M059J (cell line): ENCODE measurements at regions not wholly inside any gene's neighbourhood (a gene's known extent, or its start where the extent isn't known, plus 50 kb on each side); places are given as distances from the start of the nearest gene placed in this dataset.
"Not testable (repeated sequence)": the region's sequence is repeated elsewhere in the genome, so short reads cannot be mapped to it uniquely, and the experiment has no call there.

Experiments
- DNase-seq: peaks from one replicate; pipeline ENCODE4 v3.0.0-alpha.2; 2012; ENCODE audit warnings: low read depth

- not testable (repeated sequence) for DNase-seq
Measured at GRCh38 chr1:144516172-144516571, 54.7 kb upstream of the NBPF15 start.

- DNase-seq, result not testable (repeated sequence)
Measured at GRCh38 chr1:144516906-144517305, 55.4 kb upstream of the NBPF15 start.

- not testable (repeated sequence) for DNase-seq
Measured at GRCh38 chr1:144518439-144518838, 57.0 kb upstream of the NBPF15 start.

GRCh38 chr1:144519528-144520189 lies 58.2 kb upstream of the NBPF15 start:
- DNase-seq, result peak; percentile 22

- peak; percentile 71 for DNase-seq
Measured at GRCh38 chr1:144523661-144524407, 62.4 kb upstream of the NBPF15 start.

GRCh38 chr1:144532156-144532607 lies 60.5 kb upstream of the PPIAL4F start:
- DNase-seq, result not testable (repeated sequence)

DNA sequence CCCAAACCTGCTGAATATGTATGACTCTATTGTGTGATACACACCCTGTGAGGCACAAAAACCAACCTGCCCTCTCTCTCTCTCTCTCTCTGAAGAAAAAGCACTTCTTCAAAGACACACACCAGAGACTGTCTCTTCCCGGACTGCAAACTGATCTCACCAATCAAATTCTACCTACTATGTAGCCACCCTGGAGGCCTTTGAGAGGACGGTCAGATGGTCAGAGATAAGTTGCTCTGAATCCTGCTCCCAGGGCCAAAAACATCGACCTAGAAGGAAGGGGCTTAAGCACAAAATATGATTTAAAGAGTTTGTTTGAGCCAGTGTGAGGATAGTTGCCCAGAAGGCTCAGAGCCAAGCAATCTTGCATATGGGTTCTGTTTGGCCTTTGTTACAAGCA lies 59.2 kb upstream of the PPIAL4F start:
- not testable (repeated sequence) for DNase-seq

DNA sequence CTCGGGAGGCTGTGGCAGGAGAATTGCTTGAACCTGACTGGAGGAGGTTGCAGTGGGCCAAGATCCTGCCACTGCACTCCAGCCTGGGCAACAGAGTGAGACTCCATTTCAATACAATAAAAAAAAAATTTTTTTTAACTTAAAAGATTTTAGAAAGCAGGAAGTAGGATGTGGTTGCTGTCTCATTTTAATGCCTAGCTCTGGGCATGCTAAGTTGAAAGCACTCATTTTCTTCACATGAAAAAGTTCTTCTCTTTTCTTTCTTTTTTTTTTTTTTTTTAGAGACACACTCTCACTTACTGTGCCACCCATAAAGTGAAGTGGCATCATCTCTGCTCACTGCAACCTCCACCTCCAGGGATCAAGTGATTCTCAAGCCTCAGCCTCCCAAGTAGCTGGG lies 58.4 kb upstream of the PPIAL4F start:
- not testable (repeated sequence) for DNase-seq

DNA sequence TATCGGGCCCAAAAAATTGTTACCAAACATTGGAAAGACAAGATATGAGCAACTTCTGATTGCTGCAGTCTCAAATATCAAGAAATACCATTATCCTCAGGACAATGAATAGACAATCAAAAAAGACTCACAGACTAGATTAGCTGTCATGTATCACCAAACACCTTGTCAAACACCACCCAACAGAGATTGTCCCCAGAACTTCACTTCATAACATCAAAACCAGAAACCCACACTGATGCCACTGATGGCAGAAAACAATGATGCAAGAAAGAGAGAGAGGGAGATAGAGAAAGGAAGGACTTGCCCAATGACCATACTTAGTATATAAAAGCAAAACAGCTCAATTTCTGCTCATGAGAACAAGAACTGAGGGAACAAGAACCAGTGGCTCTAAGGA lies 56.0 kb upstream of the PPIAL4F start:
- DNase-seq, result not testable (repeated sequence)

DNA sequence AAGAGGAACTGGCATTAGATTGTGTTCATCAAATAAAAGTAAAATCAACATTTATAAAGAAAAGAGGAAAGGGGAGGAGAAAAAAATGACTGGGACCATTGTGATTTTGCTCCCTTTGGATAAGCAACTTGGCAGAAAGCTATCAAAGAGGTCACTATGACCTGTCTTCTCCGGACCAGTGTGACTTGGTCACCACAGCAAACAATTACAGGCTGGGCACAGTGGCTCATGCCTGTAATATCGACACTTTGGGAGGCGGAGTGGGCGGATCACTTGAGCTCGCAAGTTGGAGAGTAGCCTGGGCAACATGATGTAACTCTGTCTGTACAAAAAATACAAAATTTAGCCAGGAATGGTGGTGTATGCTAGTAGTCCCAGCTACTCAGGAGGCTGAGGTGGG lies 55.5 kb upstream of the PPIAL4F start:
- not testable (repeated sequence) for DNase-seq

DNA sequence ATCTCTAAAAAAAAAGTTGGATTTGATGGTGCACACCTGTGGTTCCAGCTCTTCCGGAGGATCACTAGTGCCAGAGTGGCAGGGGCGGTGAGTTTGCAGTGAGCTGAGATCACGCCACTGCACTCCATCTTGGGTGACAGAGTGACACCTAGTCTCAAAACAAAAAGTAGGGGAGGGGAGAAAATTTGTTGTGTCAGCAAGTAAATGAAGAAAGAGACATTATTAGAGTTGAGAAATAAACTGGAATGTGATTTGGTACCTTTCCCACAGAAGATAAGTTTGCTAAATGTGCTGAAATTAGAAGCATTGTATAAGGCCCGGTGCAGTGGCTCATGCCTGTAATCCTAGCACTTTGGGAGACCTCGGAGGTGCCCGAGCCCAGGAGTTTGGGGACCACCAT lies 54.0 kb upstream of the PPIAL4F start:
- DNase-seq, result not testable (repeated sequence)

DNA sequence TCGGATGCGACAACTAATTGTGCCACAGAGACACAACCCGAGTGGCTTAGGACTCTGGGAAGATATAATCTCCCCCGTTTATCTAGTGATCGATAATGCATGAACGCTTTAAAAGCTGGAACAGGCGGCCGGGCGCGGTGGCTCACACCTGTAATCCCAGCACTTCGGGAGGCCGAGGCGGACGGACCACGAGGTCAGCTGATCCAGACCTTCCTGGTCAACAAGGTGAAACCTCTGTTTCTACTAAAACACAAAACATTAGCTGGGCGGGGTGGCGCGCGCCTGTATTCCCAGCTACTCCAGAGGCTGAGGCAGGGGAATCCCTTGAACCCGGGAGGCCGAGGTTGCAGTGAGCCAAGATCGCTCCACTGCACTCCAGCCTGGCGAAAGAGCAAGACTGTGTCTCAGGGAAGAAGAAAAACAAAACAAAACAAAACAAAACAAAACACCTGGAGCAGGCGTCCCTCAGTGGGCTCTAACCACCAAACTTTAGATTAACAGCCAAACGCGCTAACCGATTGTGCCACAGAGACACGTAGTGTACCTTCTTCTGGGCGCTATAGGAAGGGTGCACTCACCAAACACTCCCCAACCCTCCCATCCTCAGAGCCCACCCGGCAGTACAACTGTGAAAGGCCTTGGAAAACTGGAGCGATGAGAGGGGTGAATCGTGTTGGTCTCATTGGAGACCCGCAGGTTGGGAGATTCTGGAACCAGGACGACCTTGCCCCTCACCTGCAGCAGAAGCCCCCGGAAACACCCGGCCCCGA lies 53.3 kb upstream of the PPIAL4F start:
- not testable (repeated sequence) for DNase-seq
